CMK (cell line): ENCODE measurements at regions not wholly inside any gene's neighbourhood (a gene's known extent, or its start where the extent isn't known, plus 50 kb on each side); places are given as distances from the start of the nearest gene placed in this dataset.

Experiments
- DNase-seq: peaks from one replicate; pipeline ENCODE4 v3.0.0-alpha.2; 2010; ENCODE audit warnings: low read depth

DNA sequence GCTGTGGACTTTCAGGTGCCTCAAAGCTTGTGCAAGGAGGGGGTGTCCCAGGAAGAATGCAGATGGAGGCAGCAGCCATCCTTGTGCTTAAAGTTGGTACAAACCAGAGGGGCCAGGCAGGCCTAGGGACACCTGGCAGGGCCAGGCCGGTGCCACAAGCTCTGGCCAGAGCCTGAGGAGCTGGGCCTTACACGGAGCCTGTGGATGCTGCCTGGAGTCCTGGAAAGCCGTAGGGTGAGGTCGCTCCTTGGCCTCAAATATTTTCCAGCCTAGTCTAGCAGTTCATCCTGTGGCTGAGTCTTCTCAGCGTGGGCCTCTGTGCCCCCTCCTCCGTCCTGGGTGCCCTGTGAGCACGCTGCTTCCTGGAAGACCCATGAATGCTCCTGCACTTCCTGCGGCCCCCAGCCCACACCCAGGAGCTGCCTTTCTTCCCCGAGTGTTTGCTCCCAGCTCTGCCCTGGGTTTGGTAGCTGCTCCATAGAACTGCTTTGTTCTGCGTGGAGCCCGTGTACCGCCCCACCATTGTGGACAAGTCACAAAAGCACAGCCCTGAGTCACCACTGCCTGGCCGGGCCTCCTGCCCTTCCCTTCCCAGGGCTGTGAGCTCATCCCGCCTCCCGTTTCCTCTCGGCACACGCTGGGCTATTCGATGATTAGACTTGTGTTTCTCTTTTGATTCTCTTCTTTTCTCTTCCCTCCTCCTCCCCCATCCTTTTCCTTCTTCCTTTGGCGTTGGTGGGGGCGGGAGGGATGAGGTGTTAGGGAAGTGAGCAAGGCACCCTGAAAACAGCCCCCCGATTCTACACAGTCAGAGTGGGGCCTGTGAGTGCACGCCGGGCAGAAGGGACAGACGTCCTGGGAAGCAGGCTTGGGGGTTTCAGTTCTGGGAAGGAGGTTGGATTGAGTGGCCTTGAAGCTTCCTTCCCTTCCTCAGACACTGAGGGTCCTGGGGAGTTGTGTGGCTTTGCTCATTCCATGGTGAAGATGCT is 73.2 kb upstream of the SHH start:
- DNase-seq: no peak

- no peak for DNase-seq
These were observed 72.2 kb upstream of the SHH start for GRCh38 chr7:155884225-155885166.

DNA sequence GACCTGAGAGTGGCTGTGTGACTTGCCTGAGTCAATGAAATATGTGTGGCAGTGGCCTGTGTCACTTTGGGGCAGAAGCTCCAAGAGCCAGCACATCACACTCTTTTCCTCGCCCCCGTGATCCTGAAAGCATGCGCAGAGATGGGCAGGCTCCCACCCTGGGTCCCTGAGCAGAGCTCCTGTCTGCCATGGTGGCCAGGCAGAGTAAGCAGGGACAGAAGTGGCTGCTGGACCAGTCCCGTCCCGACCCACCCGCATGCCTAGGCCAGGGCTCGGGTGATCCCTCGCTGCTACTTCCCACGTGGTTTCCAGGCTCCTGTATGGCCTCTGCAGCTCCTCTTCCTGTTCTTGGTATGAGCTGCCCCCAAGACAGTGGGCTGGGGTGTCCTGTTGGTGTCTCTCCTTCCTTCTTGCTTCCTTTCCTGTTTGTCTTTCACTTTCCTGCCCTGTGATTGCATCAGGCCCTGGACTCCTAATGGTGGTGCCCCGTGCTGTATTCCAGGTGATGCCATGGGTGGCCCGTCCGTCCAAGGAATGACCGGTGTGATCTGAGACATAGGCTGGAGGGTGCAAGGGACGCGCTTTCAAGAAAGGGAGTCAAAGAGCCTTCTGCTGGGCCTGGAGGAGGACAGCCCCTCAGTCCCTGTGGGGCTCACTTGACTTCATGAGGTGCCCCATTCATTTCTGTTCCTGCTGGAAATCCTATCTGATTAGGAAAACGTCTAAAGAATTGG is 71.4 kb upstream of the SHH start:
- no peak for DNase-seq

DNA sequence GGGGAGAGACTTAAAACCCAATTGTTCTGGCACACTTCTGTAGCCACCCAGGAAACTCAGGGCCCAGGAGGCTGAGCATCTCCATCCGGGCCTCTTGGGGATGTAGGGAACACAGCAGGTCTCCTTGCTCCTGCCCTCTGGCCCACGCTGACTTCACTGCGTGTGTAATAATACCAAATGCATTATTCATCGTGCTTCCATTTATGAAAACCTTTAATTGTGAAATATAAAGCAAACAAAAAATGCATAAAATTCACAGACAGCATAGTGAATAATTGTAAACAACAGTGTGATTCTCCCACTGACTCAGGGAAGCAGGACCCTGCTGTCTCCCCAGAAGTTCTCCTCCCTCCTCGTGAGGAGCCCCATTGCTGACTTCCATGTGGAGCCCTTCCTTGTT is 70.3 kb upstream of the SHH start:
- no peak for DNase-seq

DNA sequence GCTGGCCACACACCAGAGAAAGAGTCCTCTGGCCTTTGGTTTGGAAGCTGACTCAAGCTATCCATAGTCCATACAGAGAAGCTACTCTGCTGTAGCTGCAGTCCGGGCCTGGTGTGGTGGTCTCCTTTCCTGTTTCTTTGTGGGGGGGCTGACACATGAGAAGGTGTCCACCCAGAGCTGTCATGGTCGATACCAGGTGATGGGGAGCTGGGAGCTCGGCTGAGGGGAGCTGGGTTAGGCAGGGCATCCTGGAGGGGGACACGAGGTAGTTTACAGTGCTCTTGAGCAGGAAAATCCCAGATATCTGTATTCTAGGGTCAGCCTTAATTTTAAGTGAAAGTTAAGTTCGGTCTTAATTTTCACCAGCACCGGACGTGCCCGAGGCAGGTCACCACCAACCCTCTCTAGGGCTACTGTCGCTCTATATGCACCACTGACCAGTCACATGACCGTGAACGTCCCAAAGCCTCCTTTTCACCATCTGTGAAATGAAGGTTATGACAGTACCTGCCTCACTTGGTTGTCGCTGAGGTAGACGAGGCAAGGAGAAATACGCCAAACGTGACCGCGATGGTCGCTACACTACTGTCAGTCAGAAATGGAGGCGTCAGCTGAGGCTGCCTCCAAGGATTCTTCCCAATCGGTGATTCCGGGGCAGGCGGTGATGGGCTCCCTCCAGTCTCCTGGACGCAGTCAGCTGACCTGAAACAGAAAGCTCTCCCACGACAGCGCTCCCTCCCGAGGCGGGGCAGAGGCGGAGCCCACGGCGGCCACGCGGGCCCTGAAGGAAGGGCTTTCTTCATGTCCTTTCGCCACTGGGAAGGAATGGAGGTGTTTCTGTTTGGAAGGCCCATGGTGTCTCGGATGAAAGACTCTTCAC is 69.4 kb upstream of the SHH start:
- no peak for DNase-seq

- no peak for DNase-seq
These were observed 68.5 kb upstream of the SHH start for GRCh38 chr7:155880721-155881120.

GRCh38 chr7:155879592-155879991 is 67.3 kb upstream of the SHH start:
- no peak for DNase-seq

DNA sequence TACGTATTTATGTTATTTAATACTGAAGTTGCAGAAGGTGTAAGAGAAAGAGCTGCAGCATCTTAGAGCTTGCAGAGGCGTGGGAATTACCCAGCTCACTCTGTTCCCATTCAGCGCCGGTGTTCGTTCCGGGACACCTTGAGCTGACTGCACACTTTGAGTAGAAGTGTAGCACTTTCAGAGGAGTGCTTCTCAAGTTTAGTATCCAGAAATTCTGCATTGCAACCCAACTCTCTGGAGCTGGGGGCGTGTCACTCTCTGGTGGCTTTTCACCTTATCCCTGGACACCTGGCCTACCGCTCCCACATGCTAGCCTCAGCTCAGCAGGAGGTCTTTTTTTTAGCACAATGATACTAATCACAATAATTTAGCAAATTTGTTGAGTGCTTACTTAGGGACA is 66.4 kb upstream of the SHH start:
- no peak for DNase-seq

DNA sequence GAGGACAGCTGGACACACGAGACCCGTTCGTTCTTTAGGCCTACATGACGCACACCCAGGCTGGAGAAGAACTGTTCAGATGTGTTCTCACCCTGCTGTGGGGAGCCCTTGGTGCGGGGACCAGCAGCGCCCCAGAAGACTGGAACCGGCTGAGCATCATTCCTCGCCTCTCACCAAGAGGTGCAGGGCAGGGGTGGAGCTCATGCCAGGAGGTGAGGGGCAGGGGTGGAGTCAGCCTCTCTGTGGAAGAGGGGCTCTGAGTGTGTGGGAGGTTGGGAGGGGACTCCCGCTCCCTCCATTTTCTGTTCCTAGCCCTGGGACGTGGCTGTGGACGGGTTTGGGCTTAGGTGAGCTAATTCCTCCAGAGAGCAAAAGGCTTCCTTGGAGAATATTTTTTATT is 66.0 kb upstream of the SHH start:
- no peak for DNase-seq

GRCh38 chr7:155877167-155877566 is 64.9 kb upstream of the SHH start:
- DNase-seq: no peak

DNA sequence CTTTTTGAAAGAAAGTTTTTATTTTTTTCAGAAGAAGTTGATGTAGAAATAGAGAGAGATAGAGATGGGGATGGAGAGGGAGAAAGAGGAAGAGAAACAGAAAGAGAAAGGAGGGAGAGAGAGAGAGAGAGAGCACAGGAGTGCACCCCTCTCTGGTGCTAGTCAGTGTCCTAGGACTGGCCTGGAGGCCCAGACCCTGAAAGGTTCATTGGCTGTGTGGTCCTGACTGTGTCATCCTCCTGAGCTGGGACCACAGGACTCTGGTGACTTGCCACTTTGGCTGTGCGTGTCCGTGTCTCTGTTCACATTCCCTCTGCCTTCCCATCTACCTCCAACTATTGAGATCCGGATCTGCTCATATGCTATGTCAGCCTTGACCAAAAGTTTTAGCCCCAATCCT is 62.1 kb upstream of the SHH start:
- no peak for DNase-seq

DNA sequence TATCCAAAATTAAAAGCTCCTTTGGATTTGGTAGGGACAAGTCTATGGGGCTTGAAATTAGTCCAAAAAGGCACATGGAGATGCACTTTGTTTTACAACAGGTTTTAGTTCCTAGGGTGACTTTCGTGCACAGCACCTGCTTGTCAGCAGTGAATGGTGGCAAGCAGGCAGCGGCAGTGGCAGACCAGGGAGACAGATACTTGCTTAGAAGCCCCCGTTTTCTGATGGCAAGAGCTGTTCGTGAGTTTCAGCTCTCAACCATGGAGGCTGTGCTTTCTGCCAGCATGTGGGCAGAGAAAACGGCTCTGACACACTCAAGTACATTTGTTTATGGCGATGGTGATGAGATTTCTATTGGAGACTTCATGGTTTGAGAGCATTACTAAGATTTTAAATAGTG is 61.7 kb upstream of the SHH start:
- no peak for DNase-seq

GRCh38 chr7:155872678-155873369 is 60.6 kb upstream of the SHH start:
- DNase-seq: no peak

DNA sequence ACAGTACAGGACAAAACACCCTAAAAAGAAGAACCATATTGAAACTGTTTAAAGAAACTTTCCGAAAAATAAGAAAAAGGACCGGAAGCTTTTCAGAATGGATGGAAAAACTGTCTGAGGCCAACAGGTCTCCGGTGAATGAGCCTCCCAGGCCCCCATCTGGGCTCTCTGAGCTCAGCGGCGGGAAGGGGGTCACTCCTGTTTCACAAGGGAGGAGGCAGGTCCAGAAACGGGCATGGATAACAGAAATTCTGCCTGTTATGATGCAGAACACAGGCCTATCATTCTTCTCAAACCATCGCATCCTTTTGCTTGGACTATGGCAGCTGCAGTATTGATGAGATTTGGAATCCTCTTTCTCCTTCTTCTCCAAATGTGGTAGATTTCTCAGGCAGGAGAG is 58.9 kb upstream of the SHH start:
- DNase-seq: no peak

- DNase-seq: no peak
These were observed 58.3 kb upstream of the SHH start for GRCh38 chr7:155870334-155871180.

GRCh38 chr7:155869784-155870076 is 57.5 kb upstream of the SHH start:
- no peak for DNase-seq

GRCh38 chr7:155868955-155869783 is 56.9 kb upstream of the SHH start:
- no peak for DNase-seq

DNA sequence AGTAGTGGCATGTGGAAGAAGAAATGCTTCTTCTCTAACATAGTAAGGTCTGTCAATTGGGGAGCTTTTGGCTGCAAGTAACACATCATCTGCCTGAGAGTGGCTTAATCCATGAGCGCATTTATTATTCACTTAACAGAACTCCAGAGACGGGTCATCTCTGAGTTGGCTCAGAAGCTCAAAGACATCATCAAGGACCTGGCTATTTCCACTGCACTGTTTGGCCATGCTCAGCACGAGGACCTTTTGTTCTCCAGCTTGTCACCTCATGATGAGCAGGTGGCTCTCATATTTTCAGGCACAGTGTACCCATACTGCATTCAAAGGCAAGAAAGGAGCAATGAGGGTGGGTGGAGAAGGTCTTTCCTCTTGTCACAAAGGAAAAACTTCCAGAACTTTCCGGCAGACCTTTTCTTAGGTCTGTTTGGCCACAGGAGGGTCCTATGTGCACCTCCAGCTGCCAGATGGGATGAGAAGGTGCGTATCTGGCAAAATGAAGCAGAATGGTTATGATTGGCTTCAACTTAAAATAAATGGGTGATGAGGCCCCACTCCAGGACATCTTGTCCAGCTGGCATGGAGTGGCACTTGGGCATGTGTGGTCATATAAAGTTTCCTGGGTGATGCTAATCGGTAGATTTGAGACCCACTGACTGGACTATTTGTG is 55.6 kb upstream of the SHH start:
- DNase-seq: no peak
